ENCODE measurements at regions not wholly inside any gene's neighbourhood (a gene's known extent, or its start where the extent isn't known, plus 50 kb on each side); places are given as distances from the start of the nearest gene placed in this dataset.

GRCh38 chr4:138338840-138339239 lies 96.7 kb upstream of the SLC7A11 start:
- TF ChIP-seq EZH2phosphoT487 (IDR thresholded peaks at IDR 0.05; ENCODE audit: insufficient read depth, low read depth) (no peak), EZH2 (IDR thresholded peaks at IDR 0.05; ENCODE audit: insufficient read depth, poor library complexity, severe bottlenecking) (no peak)

Measured in GM23248 (cell line).